CD4-positive, alpha-beta T cell (primary cell): ENCODE measurements at regions not wholly inside any gene's neighbourhood (a gene's known extent, or its start where the extent isn't known, plus 50 kb on each side); places are given as distances from the start of the nearest gene placed in this dataset.

Experiments
- ATAC-seq: fragments of 200-7000 bp; cut with Tn5 transposase; one replicate; pipeline ENCODE4 v1.10.0; 2022; ENCODE audit warnings: mild to moderate bottlenecking; ENCODE audit not compliant: poor library complexity
- CTCF ChIA-PET: fragments of 350-600 bp; sonication (Branson Sonifier 250); formaldehyde crosslinking; loops from one replicate; lab custom pipeline; 2021; ENCODE audit warnings: antibody characterized with exemption, inconsistent platforms; lab: Charles Lee
- POLR2A ChIA-PET: fragments of 350-600 bp; sonication (Branson Sonifier 250); formaldehyde crosslinking; loops from one replicate; lab custom pipeline; 2021; ENCODE audit warnings: antibody characterized with exemption, inconsistent platforms; lab: Charles Lee
- DNase-seq, 14 experiments: peaks; one replicate each; pipeline ENCODE4 v3.0.0-alpha.2; 2013 to 2020; ENCODE audit warnings: mixed read lengths in 2 of 14
- H3K27ac ChIP-seq, 2 donors: one replicate each; pipeline versions ENCODE4 v1.5.1 to v1.7.0; 2013; ENCODE audit warnings: low read length in 2 of 2, low read depth in 1 of 2, mild to moderate bottlenecking in 1 of 2
- H3K27me3 ChIP-seq, 2 experiments: 1 replicate in 1 of 2; 2 replicates in 1 of 2; pipeline versions ENCODE4 v1.6.1 to v1.7.0; 2013; ENCODE audit warnings: low read length in 2 of 2, control low read depth in 1 of 2, mild to moderate bottlenecking in 1 of 2, moderate library complexity in 1 of 2; ENCODE audit not compliant: insufficient read depth in 2 of 2, control insufficient read depth in 1 of 2
- H3K36me3 ChIP-seq: one replicate; pipeline ENCODE4 v1.6.1; 2013; ENCODE audit warnings: low read length, control low read depth; ENCODE audit not compliant: insufficient read depth
- H3K4me1 ChIP-seq: one replicate; pipeline ENCODE4 v1.6.1; 2013; ENCODE audit warnings: low read length, control low read depth; ENCODE audit not compliant: insufficient read depth
- H3K4me3 ChIP-seq: one replicate; pipeline ENCODE4 v1.5.1; 2013; ENCODE audit warnings: mild to moderate bottlenecking, low read length, moderate library complexity
- H3K9me3 ChIP-seq, 2 experiments: 1 replicate in 1 of 2; 2 replicates in 1 of 2; pipeline versions ENCODE4 v1.6.1 to v1.7.0; 2013; ENCODE audit warnings: low read length in 2 of 2, mild to moderate bottlenecking in 2 of 2, control low read depth in 1 of 2, moderate library complexity in 1 of 2; ENCODE audit not compliant: control insufficient read depth in 1 of 2, insufficient read depth in 1 of 2
- H3K27ac Mint-ChIP-seq: one replicate; pipeline ENCODE4 v1.8.0; 2020; ENCODE audit warnings: mixed read lengths
- H3K27me3 Mint-ChIP-seq: one replicate; pipeline ENCODE4 v1.8.0; 2021; ENCODE audit warnings: mixed read lengths
- H3K36me3 Mint-ChIP-seq: one replicate; pipeline ENCODE4 v1.8.0; 2021; ENCODE audit warnings: low read depth, mixed read lengths
- H3K4me1 Mint-ChIP-seq: one replicate; pipeline ENCODE4 v1.8.0; 2021; ENCODE audit warnings: low read depth, mixed read lengths
- H3K4me3 Mint-ChIP-seq: one replicate; pipeline ENCODE4 v1.8.0; 2020; ENCODE audit warnings: mild to moderate bottlenecking, mixed read lengths
- H3K9me3 Mint-ChIP-seq: one replicate; pipeline ENCODE4 v1.8.0; 2020; ENCODE audit warnings: mixed read lengths
- intact Hi-C, 2 experiments: fragments of 100-400 bp; cut with DNase I in 1 of 2; cut with micrococcal nuclease in 1 of 2; formaldehyde crosslinking; loops; one replicate each; pipeline versions ENCODE4 v1.15.1 to v1.9.0; 2023 to 2025; cut with DNase I, micrococcal nuclease
- TF ChIP-seq, protein P1 (sequence below): fragments of 200-600 bp; IDR thresholded peaks from one replicate; pipeline ENCODE4 v1.8.0; 2022; ENCODE audit warnings: antibody characterized with exemption, mild to moderate bottlenecking

DNA sequence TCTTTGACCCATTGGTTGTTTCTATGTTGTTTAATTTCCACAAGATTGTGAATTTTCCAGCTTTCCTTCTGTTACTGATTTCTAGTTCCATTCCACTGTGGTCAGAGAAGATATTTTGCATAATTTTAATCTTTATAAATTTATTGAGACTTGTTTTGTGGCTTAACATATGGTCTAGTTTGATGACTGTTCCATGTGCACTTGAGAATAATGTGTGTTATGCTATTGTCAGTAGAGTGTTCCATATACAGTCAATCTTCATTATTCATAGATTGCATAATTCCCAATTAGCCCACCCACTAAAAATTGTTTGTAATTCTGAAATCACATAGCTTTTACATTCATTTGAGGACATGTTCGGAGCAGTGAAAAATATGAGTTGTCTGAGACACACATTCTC lies 346.1 kb upstream of the DDI1 start:
- TF ChIP-seq, protein P1, sequence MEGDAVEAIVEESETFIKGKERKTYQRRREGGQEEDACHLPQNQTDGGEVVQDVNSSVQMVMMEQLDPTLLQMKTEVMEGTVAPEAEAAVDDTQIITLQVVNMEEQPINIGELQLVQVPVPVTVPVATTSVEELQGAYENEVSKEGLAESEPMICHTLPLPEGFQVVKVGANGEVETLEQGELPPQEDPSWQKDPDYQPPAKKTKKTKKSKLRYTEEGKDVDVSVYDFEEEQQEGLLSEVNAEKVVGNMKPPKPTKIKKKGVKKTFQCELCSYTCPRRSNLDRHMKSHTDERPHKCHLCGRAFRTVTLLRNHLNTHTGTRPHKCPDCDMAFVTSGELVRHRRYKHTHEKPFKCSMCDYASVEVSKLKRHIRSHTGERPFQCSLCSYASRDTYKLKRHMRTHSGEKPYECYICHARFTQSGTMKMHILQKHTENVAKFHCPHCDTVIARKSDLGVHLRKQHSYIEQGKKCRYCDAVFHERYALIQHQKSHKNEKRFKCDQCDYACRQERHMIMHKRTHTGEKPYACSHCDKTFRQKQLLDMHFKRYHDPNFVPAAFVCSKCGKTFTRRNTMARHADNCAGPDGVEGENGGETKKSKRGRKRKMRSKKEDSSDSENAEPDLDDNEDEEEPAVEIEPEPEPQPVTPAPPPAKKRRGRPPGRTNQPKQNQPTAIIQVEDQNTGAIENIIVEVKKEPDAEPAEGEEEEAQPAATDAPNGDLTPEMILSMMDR = no peak
- DNase-seq (no peak), ATAC-seq (no peak)
- Histone ChIP-seq H3K36me3 (no peaks in the 10 kb centered on the region), H3K4me3 (no peak overlapping the region), H3K27ac (no peak overlapping the region), H3K27me3 (no peaks in the 10 kb centered on the region), H3K9me3 (no peaks in the 10 kb centered on the region), H3K4me1 (no peaks in the 10 kb centered on the region)
- Mint-ChIP-seq H3K36me3 (no peaks in the 10 kb centered on the region), H3K4me3 (no peak overlapping the region), H3K27me3 (no peaks in the 10 kb centered on the region), H3K4me1 (no peaks in the 10 kb centered on the region), H3K27ac (no peak overlapping the region), H3K9me3 (no peaks in the 10 kb centered on the region)
- ChIA-PET POLR2A (no interaction called here), CTCF (no interaction called here)
- intact Hi-C loops = loop anchor here in 1 of 2 experiments (10.0 kb wide), 1 partner anchor 124 kb away; no protein-coding TSS in a partner anchor

DNA sequence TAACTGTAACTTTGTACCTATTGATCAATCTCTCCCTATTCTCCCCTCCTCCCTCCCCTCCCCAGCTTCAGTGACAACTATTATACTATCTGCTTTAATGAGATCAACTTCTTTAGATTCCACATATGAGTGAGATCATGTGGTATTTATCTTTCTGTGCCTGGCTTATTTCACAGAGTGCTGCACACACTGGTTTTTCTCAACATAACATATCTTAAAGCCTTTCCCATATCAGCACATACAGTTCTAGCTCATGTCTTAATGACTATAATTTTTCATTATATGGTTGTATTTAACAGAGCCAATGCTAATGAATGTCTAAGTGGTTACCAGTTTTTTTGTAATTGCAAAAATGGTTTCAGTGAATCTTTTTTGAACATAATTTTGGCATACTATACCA lies 340.3 kb upstream of the DDI1 start:
- no peak overlapping the region for H3K27ac ChIP-seq
- intact Hi-C loops = loop anchor here in 1 of 2 experiments (10.0 kb wide), 1 partner anchor 119 kb away; no protein-coding TSS in a partner anchor
- H3K4me3 Mint-ChIP-seq = no peak overlapping the region
- ATAC-seq = no peak
- ChIA-PET CTCF (no interaction called here), POLR2A (no interaction called here)
- no peaks in the 10 kb centered on the region for H3K36me3 ChIP-seq
- no peak overlapping the region for H3K27ac Mint-ChIP-seq
- TF ChIP-seq, protein P1 = no peak
- H3K27me3 Mint-ChIP-seq = no peaks in the 10 kb centered on the region
- no peaks in the 10 kb centered on the region for H3K4me1 Mint-ChIP-seq
- no peaks in the 10 kb centered on the region for H3K4me1 ChIP-seq
- DNase-seq = no peak
- no peak overlapping the region for H3K4me3 ChIP-seq
- no peaks in the 10 kb centered on the region for H3K36me3 Mint-ChIP-seq
- H3K9me3 Mint-ChIP-seq = no peaks in the 10 kb centered on the region
- H3K9me3 ChIP-seq = no peaks in the 10 kb centered on the region
- no peaks in the 10 kb centered on the region for H3K27me3 ChIP-seq

DNA sequence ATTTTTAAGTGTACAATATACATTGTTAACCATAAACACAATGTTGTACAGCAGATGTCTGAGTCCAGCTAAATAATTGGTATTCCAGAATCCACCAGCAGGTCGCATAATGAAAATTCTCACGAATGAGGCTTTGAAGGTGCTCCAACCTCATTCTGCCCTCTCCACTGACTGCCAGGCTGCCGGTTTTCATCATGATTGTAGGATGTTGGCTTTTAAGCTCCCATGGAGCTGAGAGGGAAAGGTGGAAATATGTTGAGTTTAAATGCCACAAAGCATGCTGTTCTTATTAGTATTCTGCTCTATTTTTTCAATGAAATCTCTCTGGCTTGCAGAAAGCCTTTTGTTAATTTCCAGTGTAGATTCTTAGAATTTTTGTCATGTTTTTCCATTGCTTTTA lies 337.2 kb upstream of the DDI1 start:
- H3K27ac ChIP-seq = no peak overlapping the region
- Mint-ChIP-seq H3K4me1 (no peaks in the 10 kb centered on the region), H3K9me3 (no peaks in the 10 kb centered on the region), H3K27ac (no peak overlapping the region), H3K4me3 (no peak overlapping the region), H3K36me3 (no peaks in the 10 kb centered on the region), H3K27me3 (no peaks in the 10 kb centered on the region)
- ATAC-seq (no peak), DNase-seq (no peak)
- POLR2A ChIA-PET = no interaction called here
- H3K9me3 ChIP-seq = no peaks in the 10 kb centered on the region
- no peaks in the 10 kb centered on the region for H3K27me3 ChIP-seq
- no peak overlapping the region for H3K4me3 ChIP-seq
- TF ChIP-seq, protein P1 = no peak
- no peaks in the 10 kb centered on the region for H3K36me3 ChIP-seq
- CTCF ChIA-PET = no interaction called here
- intact Hi-C loops = loop anchor here in 1 of 2 experiments (10.0 kb wide), 1 partner anchor 116 kb away; no protein-coding TSS in a partner anchor
- H3K4me1 ChIP-seq = no peaks in the 10 kb centered on the region
